Gastroesophageal sphincter (tissue), 3 donors: ENCODE measurements at regions not wholly inside any gene's neighbourhood (a gene's known extent, or its start where the extent isn't known, plus 50 kb on each side); places are given as distances from the start of the nearest gene placed in this dataset.

ENCODE experiments used
- POLR2A ChIP-seq, 2 donors: fragments of 450-650 bp; IDR thresholded peaks; one replicate each; pipeline ENCODE4 v1.6.1; 2017; ENCODE audit warnings: antibody characterized with exemption in 2 of 2, mild to moderate bottlenecking in 2 of 2, moderate library complexity in 1 of 2
- POLR2AphosphoS5 ChIP-seq: sonication (generic); formaldehyde crosslinking; IDR thresholded peaks from one replicate; pipeline ENCODE4 v1.6.1; 2017; ENCODE audit warnings: antibody characterized with exemption
- TF ChIP-seq, protein P1 (sequence below), 4 experiments: fragments of 200-600 bp in 2 of 4; fragments of 450-650 bp in 2 of 4; sonication (generic) in 1 of 4; IDR thresholded peaks; one replicate each; pipeline ENCODE4 v1.5.1; 2017 to 2019; ENCODE audit warnings: antibody characterized with exemption in 4 of 4, mild to moderate bottlenecking in 2 of 4, moderate library complexity in 2 of 4

GRCh38 chr12:60070552-60070951 lies 474.7 kb downstream of the SLC16A7 start:
- no peak for TF ChIP-seq POLR2AphosphoS5
- TF ChIP-seq, protein P1, sequence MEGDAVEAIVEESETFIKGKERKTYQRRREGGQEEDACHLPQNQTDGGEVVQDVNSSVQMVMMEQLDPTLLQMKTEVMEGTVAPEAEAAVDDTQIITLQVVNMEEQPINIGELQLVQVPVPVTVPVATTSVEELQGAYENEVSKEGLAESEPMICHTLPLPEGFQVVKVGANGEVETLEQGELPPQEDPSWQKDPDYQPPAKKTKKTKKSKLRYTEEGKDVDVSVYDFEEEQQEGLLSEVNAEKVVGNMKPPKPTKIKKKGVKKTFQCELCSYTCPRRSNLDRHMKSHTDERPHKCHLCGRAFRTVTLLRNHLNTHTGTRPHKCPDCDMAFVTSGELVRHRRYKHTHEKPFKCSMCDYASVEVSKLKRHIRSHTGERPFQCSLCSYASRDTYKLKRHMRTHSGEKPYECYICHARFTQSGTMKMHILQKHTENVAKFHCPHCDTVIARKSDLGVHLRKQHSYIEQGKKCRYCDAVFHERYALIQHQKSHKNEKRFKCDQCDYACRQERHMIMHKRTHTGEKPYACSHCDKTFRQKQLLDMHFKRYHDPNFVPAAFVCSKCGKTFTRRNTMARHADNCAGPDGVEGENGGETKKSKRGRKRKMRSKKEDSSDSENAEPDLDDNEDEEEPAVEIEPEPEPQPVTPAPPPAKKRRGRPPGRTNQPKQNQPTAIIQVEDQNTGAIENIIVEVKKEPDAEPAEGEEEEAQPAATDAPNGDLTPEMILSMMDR (IDR thresholded peaks at IDR 0.05) = no peak
- TF ChIP-seq POLR2A (IDR thresholded peaks at IDR 0.05) = no peak
